ENCODE measurements at regions not wholly inside any gene's neighbourhood (a gene's known extent, or its start where the extent isn't known, plus 50 kb on each side); places are given as distances from the start of the nearest gene placed in this dataset.

DNA sequence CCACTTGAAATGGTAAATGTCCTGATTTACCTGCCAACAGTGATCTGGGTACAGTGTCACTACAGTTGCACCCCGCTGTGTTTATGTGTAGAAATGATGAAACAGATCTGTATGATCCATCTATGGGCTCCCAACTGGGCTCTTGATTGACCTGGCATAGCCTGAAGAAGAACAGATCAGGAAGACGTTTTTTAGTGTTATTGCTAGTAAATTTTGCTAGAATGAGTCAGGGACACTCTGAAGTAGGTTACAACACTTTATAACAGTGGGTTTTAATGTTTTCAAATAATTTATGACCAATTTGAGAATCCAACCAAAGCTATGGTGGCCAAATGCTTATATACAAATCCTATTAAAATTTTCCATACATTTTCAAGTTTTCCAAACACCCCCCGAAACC lies 110.3 kb downstream of the DKK1 start:
- no peaks in the 10 kb centered on the region for H3K36me3 Mint-ChIP-seq
- DNase-seq (ENCODE audit: low spot score in 2 of 2, unreplicated experiment in 2 of 2): no peak
- H3K4me3 Mint-ChIP-seq: no peak overlapping the region
- H3K27me3 Mint-ChIP-seq (ENCODE audit: low read depth): peaks cover 9% of the 10 kb centered on the region
- TF ChIP-seq, protein P1, sequence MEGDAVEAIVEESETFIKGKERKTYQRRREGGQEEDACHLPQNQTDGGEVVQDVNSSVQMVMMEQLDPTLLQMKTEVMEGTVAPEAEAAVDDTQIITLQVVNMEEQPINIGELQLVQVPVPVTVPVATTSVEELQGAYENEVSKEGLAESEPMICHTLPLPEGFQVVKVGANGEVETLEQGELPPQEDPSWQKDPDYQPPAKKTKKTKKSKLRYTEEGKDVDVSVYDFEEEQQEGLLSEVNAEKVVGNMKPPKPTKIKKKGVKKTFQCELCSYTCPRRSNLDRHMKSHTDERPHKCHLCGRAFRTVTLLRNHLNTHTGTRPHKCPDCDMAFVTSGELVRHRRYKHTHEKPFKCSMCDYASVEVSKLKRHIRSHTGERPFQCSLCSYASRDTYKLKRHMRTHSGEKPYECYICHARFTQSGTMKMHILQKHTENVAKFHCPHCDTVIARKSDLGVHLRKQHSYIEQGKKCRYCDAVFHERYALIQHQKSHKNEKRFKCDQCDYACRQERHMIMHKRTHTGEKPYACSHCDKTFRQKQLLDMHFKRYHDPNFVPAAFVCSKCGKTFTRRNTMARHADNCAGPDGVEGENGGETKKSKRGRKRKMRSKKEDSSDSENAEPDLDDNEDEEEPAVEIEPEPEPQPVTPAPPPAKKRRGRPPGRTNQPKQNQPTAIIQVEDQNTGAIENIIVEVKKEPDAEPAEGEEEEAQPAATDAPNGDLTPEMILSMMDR (IDR thresholded peaks at IDR 0.05; ENCODE audit: unreplicated experiment): no peak
- H3K4me1 Mint-ChIP-seq: no peaks in the 10 kb centered on the region
- peaks cover 11% of the 10 kb centered on the region for H3K9me3 Mint-ChIP-seq
- H3K27ac Mint-ChIP-seq: no peak overlapping the region

DNA sequence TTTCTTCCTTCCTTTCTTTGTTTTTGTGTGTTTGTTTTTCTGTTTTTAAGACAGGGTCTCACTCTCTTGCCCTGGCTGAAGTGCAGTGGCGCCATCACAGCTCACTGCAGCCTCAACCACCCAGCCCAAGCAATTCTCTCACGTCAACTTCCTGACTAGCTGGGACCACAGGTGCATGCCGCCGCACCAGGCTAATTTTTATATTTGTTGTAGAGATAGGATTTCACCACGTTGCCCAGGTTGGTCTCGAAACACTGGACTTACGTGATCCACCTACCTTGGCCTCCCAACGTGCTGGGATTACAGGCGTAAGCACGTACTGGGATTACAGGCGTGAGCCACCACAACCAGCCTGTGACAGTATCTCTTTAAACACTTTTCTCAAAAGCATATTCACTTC lies 120.7 kb downstream of the DKK1 start:
- Mint-ChIP-seq H3K27me3 (ENCODE audit: low read depth) (no peaks in the 10 kb centered on the region), H3K4me1 (peaks cover 2% of the 10 kb centered on the region), H3K4me3 (no peak overlapping the region), H3K27ac (no peak overlapping the region), H3K36me3 (no peaks in the 10 kb centered on the region), H3K9me3 (peaks cover 4% of the 10 kb centered on the region)
- DNase-seq (ENCODE audit: low spot score in 2 of 2, unreplicated experiment in 2 of 2): no peak
- TF ChIP-seq, protein P1 (IDR thresholded peaks at IDR 0.05; ENCODE audit: unreplicated experiment): no peak

DNA sequence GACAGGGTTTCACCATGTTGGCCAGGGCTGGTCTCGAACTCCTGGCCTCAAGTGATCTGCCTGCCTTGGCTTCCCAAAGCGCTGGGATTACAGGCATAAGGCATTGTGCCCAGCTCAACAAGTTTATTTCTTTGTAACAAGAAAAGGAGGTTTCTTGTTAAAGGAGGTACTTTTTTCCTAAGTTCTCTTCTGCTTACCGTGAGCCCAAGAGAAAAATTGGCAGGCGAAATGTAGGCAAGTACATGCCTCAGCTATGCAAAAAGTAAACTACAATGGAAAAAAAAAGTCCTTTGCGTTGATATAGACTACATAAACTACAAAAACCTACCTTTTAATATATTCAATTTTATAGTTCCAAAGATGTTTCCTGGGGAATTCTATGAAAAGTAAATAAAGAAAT lies 122.6 kb downstream of the DKK1 start:
- H3K36me3 Mint-ChIP-seq: no peaks in the 10 kb centered on the region
- no peak for DNase-seq (ENCODE audit: low spot score in 2 of 2, unreplicated experiment in 2 of 2)
- H3K4me1 Mint-ChIP-seq: peaks cover 2% of the 10 kb centered on the region
- TF ChIP-seq, protein P1 (IDR thresholded peaks at IDR 0.05; ENCODE audit: unreplicated experiment): no peak
- no peak overlapping the region for H3K27ac Mint-ChIP-seq
- H3K27me3 Mint-ChIP-seq (ENCODE audit: low read depth): no peaks in the 10 kb centered on the region
- H3K4me3 Mint-ChIP-seq: no peak overlapping the region
- peaks cover 4% of the 10 kb centered on the region for H3K9me3 Mint-ChIP-seq

DNA sequence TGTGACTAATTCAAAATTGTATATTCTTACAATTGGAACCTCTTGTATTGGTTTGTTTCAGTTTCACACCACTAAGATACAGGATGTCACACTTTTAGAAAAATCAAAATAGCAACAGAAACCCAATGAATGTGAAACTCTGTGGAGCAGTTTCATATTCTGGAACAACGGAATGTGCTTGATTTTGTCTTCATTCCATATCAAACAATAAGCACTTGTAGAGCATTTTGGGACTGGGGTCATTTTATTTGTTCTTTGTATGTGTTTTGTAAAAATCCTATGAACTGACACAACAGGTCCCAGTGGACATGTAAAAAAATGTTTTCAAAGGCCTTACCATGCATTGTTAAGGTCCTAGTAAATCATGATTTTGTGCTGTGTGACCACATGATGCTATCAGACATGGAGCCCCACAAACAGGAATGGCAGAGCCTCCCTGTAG lies 123.1 kb downstream of the DKK1 start:
- H3K36me3 Mint-ChIP-seq: no peaks in the 10 kb centered on the region
- no peak overlapping the region for H3K4me3 Mint-ChIP-seq
- H3K9me3 Mint-ChIP-seq: peaks cover under 1% of the 10 kb centered on the region
- no peaks in the 10 kb centered on the region for H3K27me3 Mint-ChIP-seq (ENCODE audit: low read depth)
- no peak overlapping the region for H3K27ac Mint-ChIP-seq
- TF ChIP-seq, protein P1 (IDR thresholded peaks at IDR 0.05; ENCODE audit: unreplicated experiment): no peak
- DNase-seq (ENCODE audit: low spot score in 2 of 2, unreplicated experiment in 2 of 2): no peak
- H3K4me1 Mint-ChIP-seq: peaks cover 2% of the 10 kb centered on the region

DNA sequence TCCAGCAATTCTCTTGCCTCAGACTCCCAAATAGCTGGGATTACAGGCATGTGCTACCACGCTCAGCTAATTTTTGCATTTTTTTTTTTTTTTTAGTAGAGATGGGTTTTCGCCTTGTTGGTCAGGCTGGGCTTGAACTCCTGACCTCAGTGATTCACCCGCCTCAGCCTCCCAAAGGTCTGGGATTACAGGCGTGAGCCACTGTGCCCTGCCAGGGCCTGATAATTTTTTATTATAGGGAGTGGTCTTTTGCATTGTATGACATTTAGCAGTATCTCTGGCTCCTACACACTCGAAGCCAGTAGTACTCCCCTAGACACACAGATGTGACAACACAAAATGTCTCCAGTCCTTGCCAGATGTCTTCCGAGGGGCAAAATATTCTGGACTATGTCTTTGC lies 124.0 kb downstream of the DKK1 start:
- Mint-ChIP-seq H3K4me1 (peaks cover 3% of the 10 kb centered on the region), H3K9me3 (no peaks in the 10 kb centered on the region), H3K4me3 (no peak overlapping the region), H3K27me3 (ENCODE audit: low read depth) (no peaks in the 10 kb centered on the region), H3K36me3 (no peaks in the 10 kb centered on the region), H3K27ac (no peak overlapping the region)
- no peak for DNase-seq (ENCODE audit: low spot score in 2 of 2, unreplicated experiment in 2 of 2)
- TF ChIP-seq, protein P1 (IDR thresholded peaks at IDR 0.05; ENCODE audit: unreplicated experiment): no peak

All from mesothelial cell of epicardium (in vitro differentiated cells).